Endothelial cell of umbilical vein (primary cell): ENCODE measurements at regions not wholly inside any gene's neighbourhood (a gene's known extent, or its start where the extent isn't known, plus 50 kb on each side); places are given as distances from the start of the nearest gene placed in this dataset.

Experiments used
- BruUV-seq: library from RNA; stranded (reverse); fragments of 400-500 nt; replicated peaks from 2 replicates; lab custom pipeline; 2021; lab: Mats Ljungman, UMichigan
- CTCF ChIA-PET: fragments of 300-600, 350-600 bp; sonication (Branson Sonifier 250); formaldehyde crosslinking; loops from one replicate; lab custom pipeline; 2021; ENCODE audit warnings: antibody characterized with exemption, inconsistent platforms; lab: Charles Lee
- POLR2A ChIA-PET: fragments of 300-600, 350-600 bp; sonication (Branson Sonifier 250); formaldehyde crosslinking; loops from one replicate; lab custom pipeline; 2021; ENCODE audit warnings: antibody characterized with exemption, inconsistent platforms; lab: Charles Lee
- DNase-seq: peaks from one replicate; pipeline ENCODE4 v3.0.0-alpha.2; 2011; ENCODE audit warnings: low read depth, low spot score
- FAIRE-seq: peaks from 2 replicates; lab custom pipeline; 2011; peaks lifted over from hg19 to GRCh38; lab: Jason Lieb, UNC
- H2AFZ ChIP-seq: 2 replicates; pipeline ENCODE4 v1.6.0; 2012; ENCODE audit warnings: low read depth, low read length, control low read depth, inconsistent platforms
- H3K27ac ChIP-seq: 2 replicates; pipeline ENCODE4 v1.5.1; 2011; ENCODE audit warnings: low read depth, mild to moderate bottlenecking, control low read depth, low read length, moderate library complexity; ENCODE audit not compliant: insufficient read depth
- H3K27me3 ChIP-seq, 2 experiments: 2 replicates each; pipeline versions ENCODE4 v1.6.0 to v1.6.1; 2011; ENCODE audit warnings: low read length in 2 of 2, mixed read lengths in 1 of 2; ENCODE audit not compliant: control insufficient read depth in 2 of 2, insufficient read depth in 2 of 2
- H3K36me3 ChIP-seq, 2 experiments: 2 replicates in 1 of 2; 3 replicates in 1 of 2; pipeline ENCODE4 v1.5.1; 2011; ENCODE audit warnings: low read length in 2 of 2, mild to moderate bottlenecking in 1 of 2, moderate library complexity in 1 of 2; ENCODE audit not compliant: control insufficient read depth in 2 of 2, insufficient read depth in 2 of 2; ENCODE audit errors: extremely low read depth in 1 of 2
- H3K4me1 ChIP-seq: 3 replicates; pipeline ENCODE4 v1.5.1; 2011; ENCODE audit warnings: mild to moderate bottlenecking, low read length; ENCODE audit not compliant: control insufficient read depth, insufficient read depth; ENCODE audit errors: extremely low read depth
- H3K4me2 ChIP-seq: 2 replicates; pipeline ENCODE4 v1.6.1; 2011; ENCODE audit warnings: low read length, control low read depth, mixed read lengths; ENCODE audit not compliant: insufficient read depth
- H3K4me3 ChIP-seq, 3 experiments: fragments of 200-600 bp in 1 of 3; sonication (generic), shearing (Covaris generic) in 1 of 3; replicated peaks in 1 of 3; 2 replicates each; pipeline ENCODE4 v1.5.1; 2011 to 2016; ENCODE audit warnings: control low read depth in 3 of 3, low read length in 3 of 3, mild to moderate bottlenecking in 2 of 3, inconsistent platforms in 1 of 3, low read depth in 1 of 3, moderate library complexity in 1 of 3; ENCODE audit not compliant: insufficient read depth in 1 of 3
- H3K79me2 ChIP-seq: 2 replicates; pipeline ENCODE4 v1.6.0; 2012; ENCODE audit warnings: low read length, inconsistent platforms; ENCODE audit not compliant: control insufficient read depth, insufficient read depth
- H3K9ac ChIP-seq: replicated peaks from 2 replicates; pipeline ENCODE3; 2011; ENCODE audit warnings: low read length, control low read depth; ENCODE audit not compliant: insufficient read depth; ENCODE audit errors: extremely low read depth
- H3K9me1 ChIP-seq: replicated peaks from 3 replicates; pipeline ENCODE4 v1.6.0; 2011; ENCODE audit warnings: mild to moderate bottlenecking, low read length; ENCODE audit not compliant: control insufficient read depth, insufficient read depth; ENCODE audit errors: extremely low read depth
- H3K9me3 ChIP-seq: replicated peaks from 2 replicates; pipeline ENCODE4 v1.5.1; 2012; ENCODE audit warnings: low read length, inconsistent platforms; ENCODE audit not compliant: control insufficient read depth, insufficient read depth
- H4K20me1 ChIP-seq: replicated peaks from 2 replicates; pipeline ENCODE3; 2011; ENCODE audit warnings: mild to moderate bottlenecking, low read length; ENCODE audit not compliant: control insufficient read depth, insufficient read depth; ENCODE audit errors: extremely low read depth
- CTCF ChIP-seq, 2 donors: IDR thresholded peaks; 1 replicate in 1 of 2; 2 replicates in 1 of 2; pipeline ENCODE4 v1.5.1; 2011; ENCODE audit warnings: low read length in 2 of 2, mild to moderate bottlenecking in 2 of 2, moderate library complexity in 2 of 2, control low read depth in 1 of 2, inconsistent platforms in 1 of 2, low read depth in 1 of 2; ENCODE audit not compliant: insufficient read depth in 1 of 2; ENCODE audit errors: extremely low read depth in 1 of 2
- EZH2 ChIP-seq: IDR thresholded peaks from 2 replicates; pipeline ENCODE4 v1.6.1; 2012; ENCODE audit warnings: borderline replicate concordance, low read depth, mild to moderate bottlenecking, moderate library complexity, low read length, inconsistent platforms; ENCODE audit not compliant: severe bottlenecking
- FOS ChIP-seq: IDR thresholded peaks from 2 replicates; pipeline ENCODE4 v1.6.1; 2011; ENCODE audit warnings: mild to moderate bottlenecking, low read length, moderate library complexity, borderline replicate concordance; ENCODE audit not compliant: insufficient read depth
- GATA2 ChIP-seq: IDR thresholded peaks from 2 replicates; pipeline ENCODE4 v1.7.0; 2011; ENCODE audit warnings: low read depth, mild to moderate bottlenecking, moderate library complexity, mixed read lengths, low read length; ENCODE audit not compliant: insufficient read length, insufficient read depth
- JUN ChIP-seq: IDR thresholded peaks from 2 replicates; pipeline ENCODE4 v1.6.1; 2011; ENCODE audit warnings: borderline replicate concordance, low read depth; ENCODE audit not compliant: insufficient read length, insufficient read depth
- MAX ChIP-seq: IDR thresholded peaks from 2 replicates; pipeline ENCODE4 v1.6.1; 2011; ENCODE audit not compliant: insufficient read depth, insufficient read length
- MYC ChIP-seq: IDR thresholded peaks from one replicate; pipeline ENCODE4 v1.6.1; 2011; ENCODE audit warnings: mild to moderate bottlenecking, low read depth, low read length
- POLR2A ChIP-seq: IDR thresholded peaks from 2 replicates; pipeline ENCODE4 v1.6.1; 2012; ENCODE audit warnings: low read depth, mild to moderate bottlenecking, control low read depth, low read length
- POLR2AphosphoS5 ChIP-seq: IDR thresholded peaks from 2 replicates; pipeline ENCODE4 v1.6.1; 2012; ENCODE audit warnings: low read depth, mild to moderate bottlenecking, control low read depth, low read length, moderate library complexity; ENCODE audit not compliant: insufficient read depth
- dilution Hi-C: fragments of 300-500 bp; cut with MboI; formaldehyde crosslinking; loops from one replicate; pipeline ENCODE4 v1.15.0; 2019; ENCODE audit warnings: low sequenced_read_pairs; ENCODE audit not compliant: extremely low pct_ligation_motif_present
- intact Hi-C: fragments of 100-400 bp; cut with micrococcal nuclease; formaldehyde crosslinking; loops from one replicate; pipeline ENCODE4 v1.10.0; 2022

- Histone ChIP-seq H3K9me3 (no peaks in the 10 kb centered on the region), H3K27ac (no peak overlapping the region), H4K20me1 (no peaks in the 10 kb centered on the region), H3K9me1 (no peaks in the 10 kb centered on the region), H3K27me3 (no peaks in the 10 kb centered on the region), H3K9ac (no peak overlapping the region), H3K79me2 (no peaks in the 10 kb centered on the region), H3K4me2 (no peak overlapping the region), H3K36me3 (no peaks in the 10 kb centered on the region), H3K4me3 (no peak overlapping the region), H2AFZ (no peak overlapping the region), H3K4me1 (no peaks in the 10 kb centered on the region)
- dilution Hi-C loops (no loop called here), intact Hi-C loops (no loop called here)
- FAIRE-seq (no peak), DNase-seq (no peak)
- no TSS peak for BruUV-seq
- ChIA-PET CTCF (interaction anchor here (0.8 kb wide), 1 partner anchor 24 kb away, joined by 3 read pairs; no protein-coding TSS in a partner anchor), POLR2A (no interaction called here)
- TF ChIP-seq POLR2AphosphoS5 = no peak
- no peak for TF ChIP-seq FOS
Observed at GRCh38 chr13:99832347-99832746, 139.2 kb downstream of the ZIC5 start.

GRCh38 chr13:99830931-99831330, 140.6 kb downstream of the ZIC5 start:
- no peak for TF ChIP-seq EZH2
- TF ChIP-seq JUN = no peak
- TF ChIP-seq GATA2 = no peak
- TF ChIP-seq MYC = no peak
- TF ChIP-seq CTCF (IDR thresholded peaks at IDR 0.05; ENCODE audit: extremely low read depth in 1 of 2, insufficient read depth in 1 of 2, low read depth in 1 of 2, low read length in 2 of 2) = no peak
- no peak for TF ChIP-seq POLR2AphosphoS5
- TF ChIP-seq POLR2A = no peak
- no peak for TF ChIP-seq MAX
- no peak for TF ChIP-seq FOS

More at GRCh38 chr13:99830931-99831330, 140.6 kb downstream of the ZIC5 start:
- Histone ChIP-seq H3K4me3 (no peak overlapping the region), H2AFZ (no peak overlapping the region), H3K27me3 (no peaks in the 10 kb centered on the region), H3K9me1 (no peaks in the 10 kb centered on the region), H3K36me3 (no peaks in the 10 kb centered on the region), H3K9me3 (no peaks in the 10 kb centered on the region), H3K79me2 (no peaks in the 10 kb centered on the region), H3K27ac (no peak overlapping the region), H3K9ac (no peak overlapping the region), H3K4me2 (no peak overlapping the region), H3K4me1 (no peaks in the 10 kb centered on the region), H4K20me1 (no peaks in the 10 kb centered on the region)
- dilution Hi-C loops = no loop called here
- ChIA-PET POLR2A (no interaction called here), CTCF (no interaction called here)
- DNase-seq (no peak), FAIRE-seq (no peak)
- intact Hi-C loops = no loop called here
- BruUV-seq = no TSS peak
